ENCODE measurements at regions not wholly inside any gene's neighbourhood (a gene's known extent, or its start where the extent isn't known, plus 50 kb on each side); places are given as distances from the start of the nearest gene placed in this dataset.

- no peak for TF ChIP-seq POLR2A (IDR thresholded peaks at IDR 0.05)
- no peak for TF ChIP-seq CTCF (IDR thresholded peaks at IDR 0.05 in 4 of 5, conservative IDR thresholded peaks at IDR 0.05 in 1 of 5)
These were observed 80.3 kb downstream of the SLC4A3 start for GRCh38 chr2:219707496-219708285.

Measured in gastrocnemius medialis (tissue), 4 donors.